Motor neuron (in vitro differentiated cells): ENCODE measurements at regions not wholly inside any gene's neighbourhood (a gene's known extent, or its start where the extent isn't known, plus 50 kb on each side); places are given as distances from the start of the nearest gene placed in this dataset.

Experiments
- ATAC-seq, 8 experiments: fragments of 200-7000 bp; cut with Tn5 transposase; replicated peaks in 6 of 8; 2 replicates each; pipeline ENCODE4 v1.8.0; 2021; ENCODE audit warnings: mild to moderate bottlenecking in 8 of 8, moderate library complexity in 8 of 8
- H3K27ac ChIP-seq, 2 donors: fragments of 250-450 bp; sonication (Bioruptor Pico); 2 replicates each; pipeline ENCODE4 v1.9.0; 2021; ENCODE audit warnings: antibody characterized with exemption in 2 of 2, mild to moderate bottlenecking in 2 of 2, moderate library complexity in 1 of 2
- H3K4me1 ChIP-seq, 2 donors: fragments of 250-450 bp; sonication (Bioruptor Pico); replicated peaks in 1 of 2; 2 replicates each; pipeline ENCODE4 v1.6.1; 2021; ENCODE audit warnings: antibody characterized with exemption in 2 of 2, mild to moderate bottlenecking in 2 of 2, moderate library complexity in 1 of 2
- H3K4me3 ChIP-seq, 5 donors: fragments of 250-450 bp; sonication (Bioruptor Pico); 2 replicates each; pipeline ENCODE4 v1.9.0; 2021; ENCODE audit warnings: antibody characterized with exemption in 5 of 5, mild to moderate bottlenecking in 5 of 5, moderate library complexity in 4 of 5
- WGBS, 10 experiments: fragments of 450-650 bp; shearing (Covaris generic); methylation state at CpG; one replicate each; pipeline ENCODE4 v1.0.0; 2022; 5-methylcytosine and 5-hydroxymethylcytosine counted together
- in situ Hi-C, 9 experiments: fragments of 400-800 bp; cut with MboI; loops; one replicate each; pipeline ENCODE4 v1.15.0; 2021; ENCODE audit warnings: low sequenced_read_pairs in 9 of 9, low pct_unique_long_range_greater_than_20kb in 2 of 9; ENCODE audit not compliant: unreplicated experiment in 9 of 9

- H3K27ac ChIP-seq: no peak overlapping the region
- in situ Hi-C loops: no loop called here
- H3K4me1 ChIP-seq: peaks cover 8 to 15% of the 10 kb centered on the region in 2 donors
- no peak overlapping the region for H3K4me3 ChIP-seq
- 10 to 95% (median 55%) methylated on average over 2 of the region's 2 CpGs; no CpG with 5 or more reads in 2 of the 10 experiments for WGBS, 10 experiments
- no peak for ATAC-seq
These were observed 245.7 kb downstream of the PTPRU start for GRCh38 chr1:29482064-29482463.

DNA sequence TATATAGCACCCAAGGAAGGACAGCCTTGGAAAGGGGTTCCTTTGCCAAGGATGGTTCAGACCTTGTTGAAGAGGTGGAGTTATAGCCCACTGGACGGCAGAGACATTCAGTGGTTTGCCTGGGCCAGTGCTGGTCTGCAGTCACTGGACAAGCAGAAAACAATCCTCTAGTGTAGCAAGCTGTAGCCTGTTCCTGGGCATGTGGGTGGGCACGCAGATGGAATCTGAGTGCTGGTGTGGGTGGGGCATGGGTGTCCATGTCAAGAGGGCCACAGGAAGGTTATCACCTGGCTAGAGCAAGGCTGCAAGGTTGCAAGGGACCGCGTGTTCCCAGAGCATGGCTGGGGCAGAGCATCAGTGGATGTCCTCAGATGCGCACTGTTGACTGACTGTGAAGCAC is 244.7 kb downstream of the PTPRU start:
- in situ Hi-C loops: no loop called here
- Histone ChIP-seq H3K4me3 (no peak overlapping the region), H3K27ac (no peak overlapping the region), H3K4me1 (peaks cover 8 to 15% of the 10 kb centered on the region in 2 donors)
- 0 to 100% (median 73%) methylated on average over 1 to 4 of the region's 5 CpGs; no CpG with 5 or more reads in 4 of the 10 experiments for WGBS, 10 experiments
- ATAC-seq: no peak

GRCh38 chr1:29478879-29479278 is 242.6 kb downstream of the PTPRU start:
- H3K4me3 ChIP-seq: no peak overlapping the region
- no peak overlapping the region for H3K27ac ChIP-seq
- in situ Hi-C loops: no loop called here
- no peak for ATAC-seq
- H3K4me1 ChIP-seq: peaks cover 8 to 15% of the 10 kb centered on the region in 2 donors
- 10 to 87% (median 41%) methylated on average over 2 to 7 of the region's 7 CpGs; no CpG with 5 or more reads in 3 of the 10 experiments for WGBS, 10 experiments

DNA sequence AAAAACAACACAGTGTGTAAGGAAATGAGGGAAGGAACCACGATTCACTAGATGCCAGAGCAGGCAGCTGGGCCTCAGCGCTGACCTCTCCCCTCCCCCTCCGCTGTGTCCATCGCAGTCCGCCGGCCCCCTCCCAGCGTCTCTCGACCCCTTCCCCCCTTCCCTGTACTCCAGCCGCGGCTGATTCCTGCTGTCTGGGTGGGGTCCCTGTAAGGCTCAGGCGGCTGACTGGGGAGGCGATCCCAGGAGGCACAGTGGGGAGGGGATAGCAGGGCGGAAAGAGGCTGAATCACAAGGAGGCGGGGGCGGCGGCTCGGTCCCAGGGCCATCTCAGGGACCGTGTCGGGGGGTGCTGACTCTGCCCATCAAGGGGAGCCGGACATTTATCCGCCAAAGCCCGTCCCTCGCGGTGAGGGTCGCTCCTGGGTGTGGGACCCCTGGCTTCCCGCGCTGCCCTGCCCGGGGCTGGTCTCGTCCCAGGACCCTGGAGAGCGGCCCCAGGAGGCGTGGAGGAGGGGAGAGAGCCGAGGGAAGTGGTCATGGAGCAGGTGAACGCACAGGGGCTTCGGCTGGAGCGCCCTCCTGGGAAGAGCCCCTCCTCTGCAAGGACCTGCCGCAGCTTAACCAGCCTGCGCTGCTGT is 241.9 kb downstream of the PTPRU start:
- peak in 7 of 8 experiments; percentile 15 to 93 (median 90) for ATAC-seq
- in situ Hi-C loops: no loop called here
- Histone ChIP-seq H3K4me1 (peaks cover 12 to 19% of the 10 kb centered on the region in 2 donors), H3K4me3 (no peak overlapping the region), H3K27ac (no peak overlapping the region)
- WGBS, 10 experiments: 0 to 60% (median 2%) methylated on average over 1 to 5 of the region's 37 CpGs; no CpG with 5 or more reads in 6 of the 10 experiments

GRCh38 chr1:29475326-29475725 is 239.0 kb downstream of the PTPRU start:
- Histone ChIP-seq H3K4me1 (peaks cover 27 to 40% of the 10 kb centered on the region in 2 donors), H3K27ac (no peak overlapping the region), H3K4me3 (no peak overlapping the region)
- ATAC-seq: no peak
- WGBS, 10 experiments: 77 to 93% (median 88%) methylated on average over 3 to 5 of the region's 7 CpGs; no CpG with 5 or more reads in 6 of the 10 experiments
- in situ Hi-C loops: no loop called here

DNA sequence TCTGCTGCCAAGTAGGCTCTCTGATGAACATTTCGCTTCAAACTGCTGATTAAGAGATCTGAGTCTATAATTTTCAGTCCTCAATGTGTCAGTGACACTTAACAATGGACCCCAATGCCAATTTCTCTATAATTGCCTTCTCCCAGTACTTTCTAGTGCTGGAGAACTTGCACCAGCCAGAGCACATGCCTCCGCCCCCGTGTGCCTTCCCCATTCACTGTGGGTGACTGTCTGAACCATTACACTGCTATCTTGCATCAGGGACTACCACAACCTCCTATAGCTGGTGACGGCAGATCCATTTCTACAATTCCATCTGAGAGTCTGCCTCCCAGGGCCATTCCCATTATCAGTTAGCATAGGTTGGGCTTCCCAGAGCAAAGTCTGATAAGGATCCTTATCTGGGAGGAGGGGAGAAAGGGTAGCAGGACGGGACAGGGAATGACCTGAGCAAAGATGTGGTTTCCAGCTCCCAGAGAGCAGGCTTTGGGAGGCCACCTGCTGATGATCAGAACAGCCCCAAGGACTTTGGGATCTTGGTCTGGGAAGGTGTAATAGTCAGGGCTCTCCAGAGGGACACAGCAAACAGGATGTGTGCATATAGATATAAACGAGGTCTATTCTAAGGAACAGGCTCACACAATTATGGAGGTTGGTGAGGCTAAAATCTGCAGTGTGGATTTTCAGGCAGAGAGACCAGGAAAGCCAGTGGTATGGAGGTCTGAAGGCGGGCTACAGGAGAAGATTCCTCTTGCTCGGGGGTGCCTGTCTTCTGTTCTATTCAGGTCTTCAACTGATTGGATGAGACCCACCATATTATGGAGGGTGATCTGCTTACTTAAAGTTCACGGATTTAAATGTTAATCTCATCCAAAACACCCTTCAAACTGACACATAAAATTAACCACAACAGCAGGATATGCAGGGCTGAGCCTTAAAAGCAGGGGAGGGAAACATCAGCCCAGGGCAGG is 238.2 kb downstream of the PTPRU start:
- in situ Hi-C loops: loop anchor here in 1 of 9 experiments (25.0 kb wide), 1 partner anchor 237 kb away; the partner anchor contains the start of genes MECR and PTPRU
- H3K4me3 ChIP-seq: no peak overlapping the region
- 8 to 93% (median 80%) methylated on average over 1 to 8 of the region's 9 CpGs; no CpG with 5 or more reads in 1 of the 10 experiments for WGBS, 10 experiments
- no peak overlapping the region for H3K27ac ChIP-seq
- peaks cover 27 to 42% of the 10 kb centered on the region in 2 donors for H3K4me1 ChIP-seq
- no peak for ATAC-seq

DNA sequence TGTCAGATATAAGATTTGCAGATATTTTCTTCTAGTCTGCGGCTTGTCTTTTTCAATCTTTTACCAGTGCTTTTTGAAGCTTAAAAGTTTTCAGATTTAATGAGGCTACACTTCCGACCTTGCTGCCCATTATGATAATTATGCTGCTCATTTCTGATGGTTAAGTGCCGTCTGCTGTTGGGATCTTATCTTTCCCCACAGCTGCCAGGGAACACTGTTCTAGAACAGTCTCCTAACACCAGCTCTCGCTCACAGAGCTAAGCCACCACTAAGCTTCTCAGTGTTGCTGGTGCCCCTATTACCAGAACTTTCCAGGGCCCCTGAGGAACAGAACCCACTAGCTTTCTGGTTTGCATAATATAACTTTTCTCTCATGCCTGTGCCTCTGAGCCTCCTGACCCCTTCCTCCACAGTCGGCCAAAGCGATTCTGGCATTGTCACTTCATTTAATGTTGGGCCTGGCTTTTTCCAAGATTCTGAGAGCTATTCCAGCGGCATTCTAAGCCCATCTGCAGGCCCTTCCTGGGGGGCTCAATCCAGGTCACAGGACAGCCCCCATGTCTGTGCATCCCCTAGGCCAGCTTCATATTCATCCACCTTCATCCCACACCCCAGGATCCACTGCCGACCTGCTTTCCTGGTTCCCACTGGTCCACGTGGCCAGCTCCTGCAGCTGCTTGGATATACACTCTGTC is 237.0 kb downstream of the PTPRU start:
- no peak overlapping the region for H3K4me3 ChIP-seq
- in situ Hi-C loops: loop anchor here in 1 of 9 experiments (25.0 kb wide), 1 partner anchor 236 kb away; the partner anchor contains the start of genes MECR and PTPRU
- 22 to 76% (median 62%) methylated on average over 2 to 9 of the region's 9 CpGs for WGBS, 10 experiments

DNA sequence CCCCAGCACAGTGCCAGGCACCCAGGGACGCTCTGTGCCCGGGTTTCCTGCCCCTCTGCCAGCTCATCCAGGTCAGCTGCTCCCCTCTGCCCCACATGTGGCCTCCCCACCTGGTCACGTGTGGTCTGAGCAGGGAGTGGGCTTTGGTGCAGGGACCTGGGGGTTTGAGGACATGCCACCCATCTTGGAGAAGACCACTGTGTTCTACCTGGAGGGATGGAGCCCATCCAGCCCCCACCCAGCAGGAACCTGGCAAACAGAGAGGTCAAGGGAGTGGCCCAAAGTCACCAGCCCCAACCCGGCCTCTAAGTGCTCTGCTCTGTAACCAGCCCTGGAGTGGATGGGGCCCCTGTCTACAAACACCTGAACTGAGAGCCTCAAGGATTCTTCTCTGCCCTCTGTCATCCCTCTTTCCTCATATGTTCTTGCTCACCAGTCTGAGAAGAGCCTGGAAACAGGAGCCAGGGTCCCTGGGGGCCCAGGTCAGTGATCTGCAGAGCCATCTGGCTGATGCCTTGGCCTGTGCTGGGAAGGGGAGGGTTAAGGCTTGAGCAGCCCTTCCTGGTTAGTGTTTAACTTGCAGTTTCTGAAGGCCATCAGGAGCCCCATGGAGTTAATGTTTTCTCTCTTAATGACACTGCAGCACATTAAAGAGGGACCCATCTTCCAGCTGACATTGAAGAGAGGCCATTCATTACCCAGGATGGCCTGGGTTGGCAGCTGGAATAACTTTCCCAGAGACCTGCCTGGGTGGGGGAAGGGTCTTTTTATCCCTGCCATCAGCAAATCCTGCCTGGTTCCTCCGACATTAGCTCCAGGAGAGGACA is 235.4 kb downstream of the PTPRU start:
- H3K4me1 ChIP-seq: peaks cover 19 to 27% of the 10 kb centered on the region in 2 donors
- H3K27ac ChIP-seq: no peak overlapping the region
- WGBS, 10 experiments: 0 to 50% (median 33%) methylated on average over 1 to 5 of the region's 5 CpGs; no CpG with 5 or more reads in 2 of the 10 experiments
- no peak overlapping the region for H3K4me3 ChIP-seq
- ATAC-seq: peak in 5 of 8 experiments; percentile 84 to 94 (median 91)
- in situ Hi-C loops: loop anchor here in 1 of 9 experiments (25.0 kb wide), 1 partner anchor 234 kb away; the partner anchor contains the start of genes MECR and PTPRU

More for the DNA sequence above, 237.0 kb downstream of the PTPRU start:
- peaks cover 22 to 36% of the 10 kb centered on the region in 2 donors for H3K4me1 ChIP-seq
- no peak overlapping the region for H3K27ac ChIP-seq
- no peak for ATAC-seq

- H3K27ac ChIP-seq: no peak overlapping the region
- in situ Hi-C loops: loop anchor here in 1 of 9 experiments (25.0 kb wide), 1 partner anchor 233 kb away; the partner anchor contains the start of genes MECR and PTPRU
- ATAC-seq: no peak
These were observed 234.4 kb downstream of the PTPRU start for GRCh38 chr1:29470788-29471119.

DNA sequence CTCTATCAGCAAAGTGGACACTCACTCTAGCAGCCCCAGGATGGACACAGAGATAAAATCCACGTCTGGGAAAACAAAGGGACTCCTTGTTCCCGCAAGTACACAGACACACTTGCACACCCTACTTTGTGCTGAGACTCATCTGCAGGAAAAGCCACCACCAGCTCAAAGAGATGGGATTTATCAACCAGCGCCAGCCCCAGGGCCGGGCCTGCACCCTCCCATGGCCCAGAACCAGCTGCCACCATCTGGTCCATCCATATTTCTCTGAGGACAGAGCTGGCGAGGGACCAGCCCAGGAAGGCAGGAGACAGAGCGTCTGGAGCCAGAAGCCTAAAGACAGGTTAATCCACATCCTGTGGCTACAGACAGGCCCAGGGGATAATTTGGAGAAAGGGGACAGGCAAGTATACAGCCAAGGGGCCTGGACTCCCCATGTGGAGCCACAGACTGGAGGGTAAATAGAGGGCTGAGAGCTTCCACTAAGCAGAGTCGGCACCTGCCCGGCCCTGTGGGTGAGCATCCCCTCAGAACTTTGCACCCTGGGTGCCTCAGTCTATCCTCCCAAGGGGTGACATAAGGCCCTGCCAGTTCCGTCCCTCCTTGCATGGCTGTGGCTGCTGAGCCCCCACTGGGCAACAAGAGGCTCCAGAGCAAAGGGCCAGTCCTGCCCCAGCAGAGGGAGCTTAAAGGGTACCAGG is 233.9 kb downstream of the PTPRU start:
- Histone ChIP-seq H3K27ac (no peak overlapping the region), H3K4me1 (peaks cover 19 to 27% of the 10 kb centered on the region in 2 donors), H3K4me3 (no peak overlapping the region)
- ATAC-seq: no peak
- WGBS, 10 experiments: 0 to 93% (median 76%) methylated on average over 1 to 8 of the region's 9 CpGs; no CpG with 5 or more reads in 4 of the 10 experiments
- in situ Hi-C loops: loop anchor here in 1 of 9 experiments (25.0 kb wide), 1 partner anchor 233 kb away; the partner anchor contains the start of genes MECR and PTPRU

More at GRCh38 chr1:29470788-29471119, 234.4 kb downstream of the PTPRU start:
- WGBS, 10 experiments: 39 to 100% (median 85%) methylated on average over 1 to 8 of the region's 10 CpGs; no CpG with 5 or more reads in 4 of the 10 experiments
- Histone ChIP-seq H3K4me3 (no peak overlapping the region), H3K4me1 (peaks cover 19 to 27% of the 10 kb centered on the region in 2 donors)

DNA sequence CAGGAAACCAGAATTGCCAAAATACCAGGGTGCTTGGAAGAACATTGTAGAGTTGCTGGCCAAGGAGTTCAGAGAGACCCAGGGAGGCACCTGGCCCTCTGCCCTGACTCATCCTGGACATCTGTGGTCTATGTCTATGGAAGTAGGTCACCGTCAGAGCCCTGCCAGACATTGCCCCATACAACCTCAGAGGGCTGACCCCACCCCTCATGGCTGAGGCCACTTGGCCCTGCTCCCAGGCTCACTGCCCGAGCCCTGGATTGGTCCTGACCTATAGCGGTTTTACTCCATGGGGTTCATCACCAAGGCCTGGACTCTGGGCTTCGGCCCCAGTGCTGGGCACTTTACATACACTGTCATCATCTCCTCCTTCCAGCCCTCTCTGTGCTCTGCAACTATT is 233.1 kb downstream of the PTPRU start:
- no peak overlapping the region for H3K4me3 ChIP-seq
- H3K4me1 ChIP-seq: peaks cover 19 to 27% of the 10 kb centered on the region in 2 donors
- peak in 3 of 8 experiments; percentile 25 to 83 (median 77) for ATAC-seq
- WGBS, 10 experiments: 20 to 100% (median 49%) methylated on average over 1 to 4 of the region's 4 CpGs; no CpG with 5 or more reads in 4 of the 10 experiments
- H3K27ac ChIP-seq: no peak overlapping the region
- in situ Hi-C loops: loop anchor here in 1 of 9 experiments (25.0 kb wide), 1 partner anchor 232 kb away; the partner anchor contains the start of genes MECR and PTPRU
